Skin epidermis (tissue), 12 donors: ENCODE measurements at regions not wholly inside any gene's neighbourhood (a gene's known extent, or its start where the extent isn't known, plus 50 kb on each side); places are given as distances from the start of the nearest gene placed in this dataset.

Experiments
- H3K27ac ChIP-seq, 21 experiments: fragments of 200-600 bp; sonication (generic) in 11 of 21; one replicate each; pipeline ENCODE4 v1.5.0; 2020; ENCODE audit warnings: mild to moderate bottlenecking in 3 of 21, inconsistent platforms in 2 of 21, moderate library complexity in 2 of 21
- H3K4me3 ChIP-seq, 7 experiments: fragments of 200-600 bp; sonication (generic) in 2 of 7; one replicate each; pipeline ENCODE4 v1.5.0; 2020; ENCODE audit warnings: inconsistent platforms in 2 of 7, mild to moderate bottlenecking in 2 of 7, moderate library complexity in 1 of 7

GRCh38 chr9:90307167-90307833 is 335.3 kb downstream of the DIRAS2 start:
- no peak overlapping the region for H3K4me3 ChIP-seq
- H3K27ac ChIP-seq: no peak overlapping the region

- Histone ChIP-seq H3K4me3 (no peak overlapping the region), H3K27ac (no peak overlapping the region)
Observed at GRCh38 chr9:90307891-90308290, 334.7 kb downstream of the DIRAS2 start.

GRCh38 chr9:90308691-90309090 is 333.9 kb downstream of the DIRAS2 start:
- H3K4me3 ChIP-seq: no peak overlapping the region
- H3K27ac ChIP-seq: no peak overlapping the region

GRCh38 chr9:90309809-90310520 is 332.7 kb downstream of the DIRAS2 start:
- H3K4me3 ChIP-seq: no peak overlapping the region
- no peak overlapping the region for H3K27ac ChIP-seq

- Histone ChIP-seq H3K27ac (no peak overlapping the region), H3K4me3 (no peak overlapping the region)
Observed at GRCh38 chr9:90310521-90310876, 332.1 kb downstream of the DIRAS2 start.

GRCh38 chr9:90311811-90312210 is 330.8 kb downstream of the DIRAS2 start:
- no peak overlapping the region for H3K27ac ChIP-seq
- H3K4me3 ChIP-seq: no peak overlapping the region

- Histone ChIP-seq H3K4me3 (no peak overlapping the region), H3K27ac (no peak overlapping the region)
Observed at GRCh38 chr9:90322296-90322695, 320.3 kb downstream of the DIRAS2 start.

GRCh38 chr9:90325913-90326653 is 316.5 kb downstream of the DIRAS2 start:
- no peak overlapping the region for H3K27ac ChIP-seq

GRCh38 chr9:90330231-90330630 is 312.4 kb downstream of the DIRAS2 start:
- Histone ChIP-seq H3K27ac (no peak overlapping the region), H3K4me3 (no peak overlapping the region)

More at GRCh38 chr9:90325913-90326653, 316.5 kb downstream of the DIRAS2 start:
- no peak overlapping the region for H3K4me3 ChIP-seq

GRCh38 chr9:90331826-90332575 is 310.6 kb downstream of the DIRAS2 start:
- Histone ChIP-seq H3K4me3 (no peak overlapping the region), H3K27ac (no peak overlapping the region)

- Histone ChIP-seq H3K4me3 (no peak overlapping the region), H3K27ac (no peak overlapping the region)
Observed at GRCh38 chr9:90333226-90333625, 309.4 kb downstream of the DIRAS2 start.

GRCh38 chr9:90340421-90340820 is 302.2 kb downstream of the DIRAS2 start:
- H3K27ac ChIP-seq: no peak overlapping the region

GRCh38 chr9:90342607-90343006 is 300.0 kb downstream of the DIRAS2 start:
- Histone ChIP-seq H3K4me3 (no peak overlapping the region), H3K27ac (no peak overlapping the region)

More at GRCh38 chr9:90340421-90340820, 302.2 kb downstream of the DIRAS2 start:
- H3K4me3 ChIP-seq: no peak overlapping the region

GRCh38 chr9:90343366-90343765 is 299.3 kb downstream of the DIRAS2 start:
- no peak overlapping the region for H3K4me3 ChIP-seq
- H3K27ac ChIP-seq: no peak overlapping the region

GRCh38 chr9:90343991-90344390 is 298.6 kb downstream of the DIRAS2 start:
- Histone ChIP-seq H3K4me3 (no peak overlapping the region), H3K27ac (no peak overlapping the region)

- no peak overlapping the region for H3K27ac ChIP-seq
- H3K4me3 ChIP-seq: no peak overlapping the region
Observed at GRCh38 chr9:90365666-90366065, 277.0 kb downstream of the DIRAS2 start.

- no peak overlapping the region for H3K4me3 ChIP-seq
- H3K27ac ChIP-seq: no peak overlapping the region
Observed at GRCh38 chr9:90368241-90368640, 274.4 kb downstream of the DIRAS2 start.

- H3K4me3 ChIP-seq: no peak overlapping the region
- H3K27ac ChIP-seq: no peak overlapping the region
Observed at GRCh38 chr9:90368928-90369327, 273.7 kb downstream of the DIRAS2 start.

- no peak overlapping the region for H3K4me3 ChIP-seq
- H3K27ac ChIP-seq: no peak overlapping the region
Observed at GRCh38 chr9:90379771-90380170, 262.9 kb downstream of the DIRAS2 start.

- H3K27ac ChIP-seq: no peak overlapping the region
- H3K4me3 ChIP-seq: no peak overlapping the region
Observed at GRCh38 chr9:90385146-90385545, 257.5 kb downstream of the DIRAS2 start.
